ENCODE measurements at regions not wholly inside any gene's neighbourhood (a gene's known extent, or its start where the extent isn't known, plus 50 kb on each side); places are given as distances from the start of the nearest gene placed in this dataset.

DNA sequence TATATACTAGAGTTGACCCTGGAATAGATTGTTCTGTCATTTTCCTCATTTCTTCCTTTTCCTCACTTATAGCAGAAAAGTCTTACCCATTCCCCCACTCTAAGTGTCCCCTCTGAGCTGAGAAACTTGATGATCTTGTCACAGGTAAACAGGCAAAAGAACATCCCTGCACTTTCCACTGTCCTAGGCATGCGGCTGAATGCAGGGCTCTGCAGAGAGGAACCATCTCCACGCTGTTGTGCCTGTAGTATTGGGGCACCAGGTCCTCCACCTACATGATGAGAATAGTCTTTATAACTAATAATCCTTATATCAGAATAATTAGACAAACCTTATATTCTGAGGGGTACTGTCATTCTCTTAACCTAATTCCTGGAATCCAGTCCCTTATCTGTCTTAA, 211.3 kb downstream of the RBM26 start:
- TF ChIP-seq KLF16 (tag by site-specific recombination; IDR thresholded peaks at IDR 0.05), result no peak
- TF ChIP-seq ZNF174 (tag by site-specific recombination; IDR thresholded peaks at IDR 0.05), result no peak
- TF ChIP-seq ZNF791 (tag by site-specific recombination; IDR thresholded peaks at IDR 0.05), result no peak
- TF ChIP-seq ZNF394 (tag by site-specific recombination; IDR thresholded peaks at IDR 0.05; ENCODE audit: borderline replicate concordance), result no peak
